BE2C (cell line): ENCODE measurements at regions not wholly inside any gene's neighbourhood (a gene's known extent, or its start where the extent isn't known, plus 50 kb on each side); places are given as distances from the start of the nearest gene placed in this dataset.
A peak's percentile ranks its signal among the peaks of the same experiment; 100 is the strongest.
"Not testable (repeated sequence)": the region's sequence is repeated elsewhere in the genome, so short reads cannot be mapped to it uniquely, and the experiment has no call there.

Experiments used
- DNase-seq: peaks from one replicate; pipeline ENCODE4 v3.0.0-alpha.2; 2020
- H3K27me3 ChIP-seq: fragments of 250-450 bp; sonication (Bioruptor Pico); 2 replicates; pipeline ENCODE4 v1.5.1; 2020; ENCODE audit warnings: mild to moderate bottlenecking
- H3K36me3 ChIP-seq: fragments of 250-450 bp; sonication (Bioruptor Pico); 2 replicates; pipeline ENCODE4 v1.5.1; 2020; ENCODE audit warnings: mild to moderate bottlenecking
- H3K4me1 ChIP-seq: fragments of 250-450 bp; sonication (Bioruptor Pico); 2 replicates; pipeline ENCODE4 v1.5.1; 2020
- H3K4me3 ChIP-seq: 2 replicates; pipeline ENCODE4 v1.5.1; 2011; ENCODE audit warnings: low read depth, low read length
- H3K9me3 ChIP-seq: fragments of 250-450 bp; sonication (Bioruptor Pico); 2 replicates; pipeline ENCODE4 v1.5.1; 2020
- TF ChIP-seq, protein P1 (sequence below): IDR thresholded peaks from 2 replicates; pipeline ENCODE4 v1.5.1; 2012; ENCODE audit warnings: mild to moderate bottlenecking, low read depth, low read length

DNA sequence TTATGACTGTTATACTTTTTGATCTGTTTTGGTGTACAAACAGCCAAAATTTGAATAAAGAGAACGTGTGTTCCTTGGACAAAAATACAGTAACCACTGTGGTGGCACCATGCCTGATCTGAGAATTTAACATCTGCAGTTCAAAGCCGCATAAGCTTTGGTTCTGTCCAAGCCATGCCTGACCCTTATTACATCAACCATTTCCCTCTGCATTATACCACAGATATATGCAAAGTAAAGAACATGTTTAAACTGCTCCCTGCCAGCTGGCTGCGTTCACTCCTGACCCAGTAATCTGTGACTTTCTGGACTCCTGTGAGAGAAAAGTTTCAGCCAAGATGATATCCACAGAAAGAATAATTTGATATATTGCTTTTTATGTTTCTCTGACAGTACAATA lies 890.5 kb upstream of the ANO3 start:
- H3K36me3 ChIP-seq, result no peaks in the 10 kb centered on the region
- no peaks in the 10 kb centered on the region for H3K27me3 ChIP-seq
- no peaks in the 10 kb centered on the region for H3K9me3 ChIP-seq
- no peak for DNase-seq
- H3K4me1 ChIP-seq, result no peaks in the 10 kb centered on the region
- TF ChIP-seq, protein P1, sequence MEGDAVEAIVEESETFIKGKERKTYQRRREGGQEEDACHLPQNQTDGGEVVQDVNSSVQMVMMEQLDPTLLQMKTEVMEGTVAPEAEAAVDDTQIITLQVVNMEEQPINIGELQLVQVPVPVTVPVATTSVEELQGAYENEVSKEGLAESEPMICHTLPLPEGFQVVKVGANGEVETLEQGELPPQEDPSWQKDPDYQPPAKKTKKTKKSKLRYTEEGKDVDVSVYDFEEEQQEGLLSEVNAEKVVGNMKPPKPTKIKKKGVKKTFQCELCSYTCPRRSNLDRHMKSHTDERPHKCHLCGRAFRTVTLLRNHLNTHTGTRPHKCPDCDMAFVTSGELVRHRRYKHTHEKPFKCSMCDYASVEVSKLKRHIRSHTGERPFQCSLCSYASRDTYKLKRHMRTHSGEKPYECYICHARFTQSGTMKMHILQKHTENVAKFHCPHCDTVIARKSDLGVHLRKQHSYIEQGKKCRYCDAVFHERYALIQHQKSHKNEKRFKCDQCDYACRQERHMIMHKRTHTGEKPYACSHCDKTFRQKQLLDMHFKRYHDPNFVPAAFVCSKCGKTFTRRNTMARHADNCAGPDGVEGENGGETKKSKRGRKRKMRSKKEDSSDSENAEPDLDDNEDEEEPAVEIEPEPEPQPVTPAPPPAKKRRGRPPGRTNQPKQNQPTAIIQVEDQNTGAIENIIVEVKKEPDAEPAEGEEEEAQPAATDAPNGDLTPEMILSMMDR, result no peak
- no peak overlapping the region for H3K4me3 ChIP-seq

DNA sequence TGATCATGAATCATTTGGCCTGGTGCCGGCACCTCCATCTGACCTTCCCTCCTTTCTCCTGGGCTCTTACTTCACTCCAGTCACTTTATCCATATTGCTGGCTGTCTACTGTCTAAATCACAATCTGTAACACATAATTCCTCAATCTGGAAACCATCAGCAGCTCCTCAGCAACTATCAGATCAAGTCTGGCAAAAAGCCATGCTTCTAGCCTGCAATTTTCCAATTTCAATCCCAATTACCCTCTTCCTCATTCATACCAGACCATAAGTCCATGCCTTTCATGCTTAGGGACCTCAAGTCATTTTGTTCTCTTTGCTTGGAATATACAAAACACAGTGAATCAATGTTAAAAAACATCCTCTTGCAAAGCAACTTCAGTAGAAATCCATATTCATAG lies 882.8 kb upstream of the ANO3 start:
- H3K9me3 ChIP-seq, result no peaks in the 10 kb centered on the region
- peak; percentile 13 for DNase-seq
- H3K4me1 ChIP-seq, result peaks cover 4% of the 10 kb centered on the region; the same call in 1 of the 2 replicates
- TF ChIP-seq, protein P1, result no peak
- no peak overlapping the region for H3K4me3 ChIP-seq
- no peaks in the 10 kb centered on the region for H3K36me3 ChIP-seq
- no peaks in the 10 kb centered on the region for H3K27me3 ChIP-seq

DNA sequence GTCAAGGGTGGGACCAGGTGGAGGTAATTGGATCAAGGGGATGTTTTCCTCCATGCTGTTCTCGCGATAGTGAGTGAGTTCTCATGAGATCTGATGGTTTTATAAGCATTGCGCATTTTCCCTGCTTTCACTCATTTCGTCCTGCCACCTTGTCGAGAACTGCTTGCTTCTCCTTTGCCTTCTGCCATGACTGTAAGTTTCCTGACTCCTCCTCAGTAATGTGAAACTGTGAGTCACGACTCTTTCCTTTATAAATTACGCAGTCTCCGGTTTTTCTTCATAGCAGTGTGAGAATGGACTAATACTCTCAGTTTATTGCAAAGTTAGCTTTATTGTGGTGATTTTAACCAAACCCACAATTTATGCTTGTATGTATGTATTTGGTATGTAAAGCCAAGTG lies 878.5 kb upstream of the ANO3 start:
- no peak for DNase-seq
- TF ChIP-seq, protein P1, result no peak
- H3K4me1 ChIP-seq, result peaks cover 4% of the 10 kb centered on the region; the same call in 1 of the 2 replicates

DNA sequence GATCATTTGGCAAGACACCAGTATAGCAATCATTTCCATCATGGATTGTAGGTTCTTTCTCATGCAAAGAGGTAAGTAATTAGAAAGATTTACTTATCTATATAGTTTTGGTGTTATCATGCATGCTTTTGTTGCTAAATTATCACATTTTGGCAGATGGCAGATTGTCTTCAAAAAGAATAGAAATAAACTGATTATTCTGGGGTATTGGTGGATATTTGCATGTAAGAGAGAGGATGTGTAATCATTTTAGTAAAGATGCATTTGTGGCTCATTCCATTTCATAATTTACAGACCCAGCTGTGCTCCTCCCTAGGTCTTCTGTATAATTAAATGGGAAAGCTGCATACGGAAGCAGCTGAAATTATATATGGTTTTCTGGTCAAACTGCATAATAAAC lies 875.7 kb upstream of the ANO3 start:
- no peak for DNase-seq
- Histone ChIP-seq H3K36me3 (no peaks in the 10 kb centered on the region), H3K9me3 (no peaks in the 10 kb centered on the region), H3K27me3 (no peaks in the 10 kb centered on the region), H3K4me1 (no peaks in the 10 kb centered on the region), H3K4me3 (no peak overlapping the region)
- TF ChIP-seq, protein P1, result no peak

More for the DNA sequence above, 878.5 kb upstream of the ANO3 start:
- H3K4me3 ChIP-seq, result no peak overlapping the region
- H3K27me3 ChIP-seq, result no peaks in the 10 kb centered on the region
- no peaks in the 10 kb centered on the region for H3K36me3 ChIP-seq
- H3K9me3 ChIP-seq, result no peaks in the 10 kb centered on the region

DNA sequence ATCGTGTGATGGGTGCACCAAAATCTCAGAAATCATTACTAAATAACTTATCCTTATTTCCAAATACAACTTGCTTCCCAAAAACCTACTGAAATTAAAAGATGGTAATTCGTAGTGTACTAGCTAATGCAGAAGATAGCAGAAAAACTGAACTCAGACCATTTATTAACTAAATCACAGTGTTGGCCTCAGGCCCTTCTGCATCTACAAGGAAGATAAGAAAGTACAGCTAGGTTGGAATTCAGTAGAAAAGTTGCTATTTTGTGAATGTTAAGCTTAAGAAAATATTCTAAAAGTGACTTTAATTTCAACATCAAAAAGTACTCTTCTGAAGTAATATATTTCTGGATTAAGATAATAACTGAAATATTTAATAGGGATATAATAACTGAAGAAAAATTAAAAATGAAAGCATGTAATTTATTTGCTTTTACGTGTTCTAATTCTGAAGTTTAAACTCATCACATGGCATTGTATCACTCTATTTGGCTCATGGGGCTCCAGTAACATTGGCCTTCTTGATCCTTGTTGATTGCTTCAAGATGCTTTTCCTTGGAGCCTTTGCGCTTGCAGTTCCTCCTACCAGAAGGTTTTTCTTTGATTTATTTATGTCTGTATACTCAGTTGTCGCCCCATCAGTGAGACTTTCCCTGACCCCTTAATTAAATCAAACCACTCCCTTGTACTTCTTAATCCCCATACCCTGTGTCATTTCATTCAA lies 847.9 kb upstream of the ANO3 start:
- H3K27me3 ChIP-seq, result no peaks in the 10 kb centered on the region
- no peaks in the 10 kb centered on the region for H3K9me3 ChIP-seq
- H3K4me1 ChIP-seq, result no peaks in the 10 kb centered on the region
- TF ChIP-seq, protein P1, result no peak
- H3K4me3 ChIP-seq, result no peak overlapping the region
- H3K36me3 ChIP-seq, result no peaks in the 10 kb centered on the region
- no peak for DNase-seq

DNA sequence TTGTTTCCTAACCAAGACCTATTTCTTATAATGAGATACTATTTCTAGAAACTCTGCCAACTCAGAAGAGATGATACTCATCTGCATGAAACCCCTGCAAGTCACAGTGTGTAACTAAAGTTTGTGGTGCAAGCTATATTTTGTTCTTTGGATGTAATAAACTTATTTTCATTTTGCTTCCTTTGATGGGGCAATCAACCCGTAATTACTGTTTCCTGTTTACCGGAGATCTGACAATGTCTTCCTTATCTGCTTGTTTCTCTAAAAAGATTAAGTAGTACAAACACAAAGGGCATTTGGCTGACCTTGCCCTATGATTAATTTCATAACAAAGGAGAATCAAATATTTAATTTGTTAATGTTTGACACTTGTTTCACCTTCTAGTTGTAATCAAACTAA lies 846.6 kb upstream of the ANO3 start:
- no peaks in the 10 kb centered on the region for H3K27me3 ChIP-seq
- no peaks in the 10 kb centered on the region for H3K4me1 ChIP-seq
- no peaks in the 10 kb centered on the region for H3K9me3 ChIP-seq
- TF ChIP-seq, protein P1, result no peak
- DNase-seq, result no peak
- no peaks in the 10 kb centered on the region for H3K36me3 ChIP-seq
- H3K4me3 ChIP-seq, result no peak overlapping the region

DNA sequence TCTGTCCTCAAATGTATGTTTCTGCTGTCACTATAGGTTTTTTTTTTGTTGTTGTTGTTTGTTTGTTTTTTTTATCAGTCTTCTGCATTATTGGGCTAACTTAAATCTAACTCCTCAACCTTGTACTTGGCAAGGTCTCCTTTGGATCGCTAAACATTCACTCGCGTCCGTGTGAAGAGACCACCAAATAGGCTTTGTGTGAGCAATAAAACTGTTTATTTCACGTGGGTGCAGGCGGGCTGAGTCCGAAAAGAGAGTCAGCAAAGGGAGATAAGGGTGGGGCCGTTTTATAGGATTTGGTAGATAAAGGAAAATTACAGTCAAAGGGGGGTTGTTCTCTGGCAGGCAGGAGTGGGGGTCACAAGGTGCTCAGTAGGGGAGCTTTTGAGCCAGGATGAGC lies 845.6 kb upstream of the ANO3 start:
- H3K9me3 ChIP-seq, H3K36me3 ChIP-seq, H3K4me3 ChIP-seq, DNase-seq, H3K4me1 ChIP-seq, H3K27me3 ChIP-seq: not testable (repeated sequence)

DNA sequence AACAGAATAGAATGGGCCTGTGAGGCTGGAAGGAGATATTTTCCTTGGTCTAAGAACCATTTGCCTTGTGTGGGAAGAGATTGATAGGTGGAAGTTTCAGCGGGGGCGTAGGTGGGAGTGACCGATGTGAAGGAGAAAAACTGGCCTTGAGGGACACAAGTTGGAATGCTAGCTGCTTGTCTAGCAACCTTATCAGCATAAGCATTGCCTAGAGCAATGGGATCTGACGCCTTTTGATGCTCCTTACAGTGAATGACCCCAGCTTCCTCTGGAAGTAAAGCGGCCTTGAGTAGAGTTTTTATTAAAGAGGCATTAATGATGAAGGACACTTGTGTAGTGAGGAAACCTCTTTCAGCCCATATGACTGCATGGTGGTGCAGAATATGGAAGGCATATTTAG lies 843.8 kb upstream of the ANO3 start:
- H3K4me1 ChIP-seq, H3K9me3 ChIP-seq, H3K4me3 ChIP-seq, H3K27me3 ChIP-seq, H3K36me3 ChIP-seq, DNase-seq: not testable (repeated sequence)

DNA sequence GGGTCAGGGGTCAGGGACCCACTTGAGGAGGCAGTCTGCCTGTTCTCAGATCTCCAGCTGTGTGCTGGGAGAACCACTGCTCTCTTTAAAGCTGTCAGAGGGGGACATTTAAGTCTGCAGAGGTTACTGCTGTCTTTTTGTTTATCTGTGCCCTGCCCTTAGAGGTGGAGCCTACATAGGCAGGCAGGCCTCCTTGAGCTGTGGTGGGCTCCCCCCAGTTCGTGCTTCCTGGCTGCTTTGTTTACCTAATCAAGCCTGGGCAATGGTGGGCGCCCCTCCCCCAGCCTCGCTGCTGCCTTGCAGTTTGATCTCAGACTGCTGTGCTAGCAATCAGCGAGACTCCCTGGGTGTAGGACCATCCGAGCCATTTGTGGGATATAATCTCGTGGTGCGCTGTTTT lies 830.5 kb upstream of the ANO3 start:
- not testable (repeated sequence) for DNase-seq, H3K27me3 ChIP-seq, H3K4me3 ChIP-seq, H3K9me3 ChIP-seq, H3K36me3 ChIP-seq, H3K4me1 ChIP-seq
